ENCODE measurements at regions not wholly inside any gene's neighbourhood (a gene's known extent, or its start where the extent isn't known, plus 50 kb on each side); places are given as distances from the start of the nearest gene placed in this dataset.

DNA sequence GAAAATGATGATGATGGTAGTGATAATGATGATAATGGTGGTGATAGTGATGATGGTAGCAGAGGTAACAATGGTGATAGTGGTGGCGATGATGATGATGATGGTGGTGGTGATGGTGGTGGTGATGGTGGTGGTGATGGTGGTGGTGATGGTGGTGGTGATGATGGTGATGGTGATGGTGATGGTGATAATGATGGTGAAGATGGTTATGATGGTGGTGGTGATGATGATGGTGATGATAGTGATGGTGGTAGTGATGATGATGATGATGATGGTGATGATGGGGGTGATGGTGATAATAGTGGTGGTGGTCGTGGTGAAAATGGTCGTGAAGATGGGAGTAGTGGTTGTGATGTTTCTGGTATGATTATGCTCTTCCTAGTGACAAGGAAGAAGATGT is 581.8 kb downstream of the HS3ST4 start:
- Histone ChIP-seq H3K36me3 (ENCODE audit: low read depth) (no peaks in the 10 kb centered on the region), H3K4me3 (ENCODE audit: severe bottlenecking) (no peak overlapping the region), H3K27me3 (ENCODE audit: insufficient read depth, poor library complexity, severe bottlenecking) (no peaks in the 10 kb centered on the region), H3K9me3 (ENCODE audit: severe bottlenecking) (no peaks in the 10 kb centered on the region), H3K27ac (ENCODE audit: poor library complexity, severe bottlenecking) (no peak overlapping the region), H3K4me1 (ENCODE audit: insufficient read depth, poor library complexity, severe bottlenecking) (no peaks in the 10 kb centered on the region)
- TF ChIP-seq, protein P1, sequence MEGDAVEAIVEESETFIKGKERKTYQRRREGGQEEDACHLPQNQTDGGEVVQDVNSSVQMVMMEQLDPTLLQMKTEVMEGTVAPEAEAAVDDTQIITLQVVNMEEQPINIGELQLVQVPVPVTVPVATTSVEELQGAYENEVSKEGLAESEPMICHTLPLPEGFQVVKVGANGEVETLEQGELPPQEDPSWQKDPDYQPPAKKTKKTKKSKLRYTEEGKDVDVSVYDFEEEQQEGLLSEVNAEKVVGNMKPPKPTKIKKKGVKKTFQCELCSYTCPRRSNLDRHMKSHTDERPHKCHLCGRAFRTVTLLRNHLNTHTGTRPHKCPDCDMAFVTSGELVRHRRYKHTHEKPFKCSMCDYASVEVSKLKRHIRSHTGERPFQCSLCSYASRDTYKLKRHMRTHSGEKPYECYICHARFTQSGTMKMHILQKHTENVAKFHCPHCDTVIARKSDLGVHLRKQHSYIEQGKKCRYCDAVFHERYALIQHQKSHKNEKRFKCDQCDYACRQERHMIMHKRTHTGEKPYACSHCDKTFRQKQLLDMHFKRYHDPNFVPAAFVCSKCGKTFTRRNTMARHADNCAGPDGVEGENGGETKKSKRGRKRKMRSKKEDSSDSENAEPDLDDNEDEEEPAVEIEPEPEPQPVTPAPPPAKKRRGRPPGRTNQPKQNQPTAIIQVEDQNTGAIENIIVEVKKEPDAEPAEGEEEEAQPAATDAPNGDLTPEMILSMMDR (IDR thresholded peaks at IDR 0.05; ENCODE audit: poor library complexity, severe bottlenecking), result no peak
- DNase-seq (ENCODE audit: low spot score) (no peak), ATAC-seq (ENCODE audit: low read depth) (no peak)

GRCh38 chr16:26275021-26275590 is 583.3 kb downstream of the HS3ST4 start:
- TF ChIP-seq, protein P1 (IDR thresholded peaks at IDR 0.05; ENCODE audit: poor library complexity, severe bottlenecking), result no peak
- Histone ChIP-seq H3K27ac (ENCODE audit: poor library complexity, severe bottlenecking) (no peak overlapping the region), H3K36me3 (ENCODE audit: low read depth) (no peaks in the 10 kb centered on the region), H3K4me1 (ENCODE audit: insufficient read depth, poor library complexity, severe bottlenecking) (no peaks in the 10 kb centered on the region), H3K4me3 (ENCODE audit: severe bottlenecking) (no peak overlapping the region), H3K27me3 (ENCODE audit: insufficient read depth, poor library complexity, severe bottlenecking) (no peaks in the 10 kb centered on the region), H3K9me3 (ENCODE audit: severe bottlenecking) (no peaks in the 10 kb centered on the region)
- ATAC-seq (ENCODE audit: low read depth), result no peak
- DNase-seq (ENCODE audit: low spot score), result no peak

GRCh38 chr16:26276289-26276688 is 584.5 kb downstream of the HS3ST4 start:
- DNase-seq (ENCODE audit: low spot score) (no peak), ATAC-seq (ENCODE audit: low read depth) (no peak)
- Histone ChIP-seq H3K27me3 (ENCODE audit: insufficient read depth, poor library complexity, severe bottlenecking) (no peaks in the 10 kb centered on the region), H3K4me1 (ENCODE audit: insufficient read depth, poor library complexity, severe bottlenecking) (no peaks in the 10 kb centered on the region), H3K27ac (ENCODE audit: poor library complexity, severe bottlenecking) (no peak overlapping the region), H3K36me3 (ENCODE audit: low read depth) (no peaks in the 10 kb centered on the region), H3K4me3 (ENCODE audit: severe bottlenecking) (no peak overlapping the region), H3K9me3 (ENCODE audit: severe bottlenecking) (no peaks in the 10 kb centered on the region)
- TF ChIP-seq, protein P1 (IDR thresholded peaks at IDR 0.05; ENCODE audit: poor library complexity, severe bottlenecking), result no peak

DNA sequence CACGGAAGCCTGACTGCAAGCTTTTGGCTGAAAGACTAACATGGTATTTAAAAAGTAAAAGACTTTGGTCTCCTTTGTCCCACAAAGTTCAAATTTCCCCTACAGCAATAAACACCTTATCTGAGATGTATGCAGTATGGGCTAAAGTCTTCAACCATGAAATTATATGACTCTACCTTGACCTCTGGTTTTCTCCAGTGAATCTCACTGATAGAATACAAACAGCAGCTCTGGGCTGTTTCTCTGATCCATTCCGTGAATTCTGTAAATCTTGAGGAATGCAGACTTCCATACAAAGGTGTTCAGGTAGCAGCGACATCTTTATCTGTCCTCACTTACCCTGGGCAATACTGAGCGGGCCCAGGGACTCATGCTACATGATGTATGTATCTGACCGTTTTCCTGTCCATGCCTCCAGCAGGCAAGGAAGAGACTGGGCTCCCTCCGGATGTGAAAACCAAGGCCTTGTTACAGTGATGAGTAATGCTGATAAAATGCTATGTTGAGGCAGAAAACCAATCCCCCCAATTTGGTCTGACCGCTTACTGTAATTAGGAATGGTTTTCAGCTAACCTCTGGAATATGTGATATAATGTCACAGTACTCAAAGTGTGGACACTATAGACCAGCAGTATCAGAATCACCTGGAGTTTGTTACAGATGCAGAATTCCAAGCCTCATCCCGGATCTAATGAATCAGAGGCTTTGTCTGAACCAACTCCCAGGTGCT is 589.8 kb downstream of the HS3ST4 start:
- Histone ChIP-seq H3K4me3 (ENCODE audit: severe bottlenecking) (no peak overlapping the region), H3K4me1 (ENCODE audit: insufficient read depth, poor library complexity, severe bottlenecking) (no peaks in the 10 kb centered on the region), H3K36me3 (ENCODE audit: low read depth) (no peaks in the 10 kb centered on the region), H3K27me3 (ENCODE audit: insufficient read depth, poor library complexity, severe bottlenecking) (no peaks in the 10 kb centered on the region), H3K27ac (ENCODE audit: poor library complexity, severe bottlenecking) (no peak overlapping the region), H3K9me3 (ENCODE audit: severe bottlenecking) (no peaks in the 10 kb centered on the region)
- DNase-seq (ENCODE audit: low spot score) (no peak), ATAC-seq (ENCODE audit: low read depth) (no peak)
- TF ChIP-seq, protein P1 (IDR thresholded peaks at IDR 0.05; ENCODE audit: poor library complexity, severe bottlenecking), result no peak

Measured in RWPE2 (cell line).